ENCODE measurements at regions not wholly inside any gene's neighbourhood (a gene's known extent, or its start where the extent isn't known, plus 50 kb on each side); places are given as distances from the start of the nearest gene placed in this dataset.

GRCh38 chr11:8814209-8814922 lies 96.6 kb upstream of the AKIP1 start:
- no peaks in the 10 kb centered on the region for H3K27me3 ChIP-seq
- intact Hi-C loops (cut with DNase I): loop anchor here in 1 of 2 donors (10.0 kb wide), 1 partner anchor 130 kb away; the partner anchor contains the start of genes RPL27A and TRIM66
- H3K4me3 ChIP-seq: no peak overlapping the region
- WGBS (ENCODE audit: insufficient coverage, low coverage, low lambda C conversion rate, missing lambda C conversion rate): 64% methylated on average over 4 of the region's 4 CpGs
- no peaks in the 10 kb centered on the region for H3K9me3 ChIP-seq
- DNase-seq: no peak
- no peak for ATAC-seq
- no peak overlapping the region for H3K27ac ChIP-seq
- no peak for TF ChIP-seq POLR2A (IDR thresholded peaks at IDR 0.05)
- TF ChIP-seq, protein P1, sequence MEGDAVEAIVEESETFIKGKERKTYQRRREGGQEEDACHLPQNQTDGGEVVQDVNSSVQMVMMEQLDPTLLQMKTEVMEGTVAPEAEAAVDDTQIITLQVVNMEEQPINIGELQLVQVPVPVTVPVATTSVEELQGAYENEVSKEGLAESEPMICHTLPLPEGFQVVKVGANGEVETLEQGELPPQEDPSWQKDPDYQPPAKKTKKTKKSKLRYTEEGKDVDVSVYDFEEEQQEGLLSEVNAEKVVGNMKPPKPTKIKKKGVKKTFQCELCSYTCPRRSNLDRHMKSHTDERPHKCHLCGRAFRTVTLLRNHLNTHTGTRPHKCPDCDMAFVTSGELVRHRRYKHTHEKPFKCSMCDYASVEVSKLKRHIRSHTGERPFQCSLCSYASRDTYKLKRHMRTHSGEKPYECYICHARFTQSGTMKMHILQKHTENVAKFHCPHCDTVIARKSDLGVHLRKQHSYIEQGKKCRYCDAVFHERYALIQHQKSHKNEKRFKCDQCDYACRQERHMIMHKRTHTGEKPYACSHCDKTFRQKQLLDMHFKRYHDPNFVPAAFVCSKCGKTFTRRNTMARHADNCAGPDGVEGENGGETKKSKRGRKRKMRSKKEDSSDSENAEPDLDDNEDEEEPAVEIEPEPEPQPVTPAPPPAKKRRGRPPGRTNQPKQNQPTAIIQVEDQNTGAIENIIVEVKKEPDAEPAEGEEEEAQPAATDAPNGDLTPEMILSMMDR (IDR thresholded peaks at IDR 0.05): no peak
- peaks cover 0 to 18% (median 0%) of the 10 kb centered on the region in 4 donors for H3K4me1 ChIP-seq
- no peaks in the 10 kb centered on the region for H3K36me3 ChIP-seq

- Histone ChIP-seq H3K36me3 (no peaks in the 10 kb centered on the region), H3K4me1 (peaks cover 0 to 17% (median 0%) of the 10 kb centered on the region in 4 donors), H3K27ac (no peak overlapping the region)
Measured at GRCh38 chr11:8814923-8815240, 96.1 kb upstream of the AKIP1 start.

GRCh38 chr11:8818421-8818820 lies 92.6 kb upstream of the AKIP1 start:
- no peak for DNase-seq
- intact Hi-C loops (cut with DNase I): loop anchor here in 1 of 2 donors (10.0 kb wide), 1 partner anchor 134 kb away; the partner anchor contains the start of genes RPL27A and TRIM66
- H3K36me3 ChIP-seq: no peaks in the 10 kb centered on the region
- no peak overlapping the region for H3K4me3 ChIP-seq
- H3K27ac ChIP-seq: no peak overlapping the region
- no peaks in the 10 kb centered on the region for H3K27me3 ChIP-seq
- no peak for TF ChIP-seq POLR2A (IDR thresholded peaks at IDR 0.05)
- WGBS (ENCODE audit: insufficient coverage, low coverage, low lambda C conversion rate, missing lambda C conversion rate): 75% methylated on average over 2 of the region's 2 CpGs
- no peaks in the 10 kb centered on the region for H3K4me1 ChIP-seq
- ATAC-seq: no peak
- no peaks in the 10 kb centered on the region for H3K9me3 ChIP-seq

More at GRCh38 chr11:8814923-8815240, 96.1 kb upstream of the AKIP1 start:
- ATAC-seq: no peak
- WGBS (ENCODE audit: insufficient coverage, low coverage, low lambda C conversion rate, missing lambda C conversion rate): 75% methylated on average over 2 of the region's 2 CpGs
- Histone ChIP-seq H3K9me3 (no peaks in the 10 kb centered on the region), H3K27me3 (no peaks in the 10 kb centered on the region), H3K4me3 (no peak overlapping the region)
- DNase-seq: no peak
- TF ChIP-seq, protein P1 (IDR thresholded peaks at IDR 0.05): no peak
- TF ChIP-seq POLR2A (IDR thresholded peaks at IDR 0.05): no peak
- intact Hi-C loops (cut with DNase I): loop anchor here in 1 of 2 donors (10.0 kb wide), 1 partner anchor 130 kb away; the partner anchor contains the start of genes RPL27A and TRIM66

DNA sequence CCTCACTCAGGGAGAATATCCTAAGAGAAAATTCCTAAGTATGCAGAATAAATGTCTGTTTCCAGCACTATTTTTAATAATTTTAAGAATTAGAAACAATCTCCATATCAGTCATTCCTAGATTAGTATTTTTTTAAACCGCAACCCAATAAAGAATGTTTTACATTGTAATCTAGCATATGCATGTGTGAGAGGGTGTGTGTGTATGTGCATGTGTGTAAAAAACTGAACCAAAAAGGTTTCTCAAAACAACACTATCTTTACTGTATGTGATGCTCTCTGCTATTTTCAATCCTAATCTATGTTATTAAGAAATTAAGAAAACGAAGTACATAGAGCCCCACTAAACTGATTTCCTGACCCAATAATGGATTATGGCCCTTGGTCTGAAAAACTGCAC lies 90.6 kb upstream of the AKIP1 start:
- no peak for ATAC-seq
- H3K36me3 ChIP-seq: no peaks in the 10 kb centered on the region
- intact Hi-C loops (cut with DNase I): no loop called here
- H3K4me3 ChIP-seq: no peak overlapping the region
- no peak for DNase-seq
- 57% methylated on average over 2 of the region's 2 CpGs for WGBS (ENCODE audit: insufficient coverage, low coverage, low lambda C conversion rate, missing lambda C conversion rate)
- H3K9me3 ChIP-seq: no peaks in the 10 kb centered on the region
- H3K4me1 ChIP-seq: no peaks in the 10 kb centered on the region
- TF ChIP-seq, protein P1 (IDR thresholded peaks at IDR 0.05): no peak
- no peak for TF ChIP-seq POLR2A (IDR thresholded peaks at IDR 0.05)
- H3K27me3 ChIP-seq: no peaks in the 10 kb centered on the region
- no peak overlapping the region for H3K27ac ChIP-seq

GRCh38 chr11:8822469-8822868 lies 88.5 kb upstream of the AKIP1 start:
- intact Hi-C loops (cut with DNase I): no loop called here
- Histone ChIP-seq H3K9me3 (no peaks in the 10 kb centered on the region), H3K36me3 (no peaks in the 10 kb centered on the region), H3K27me3 (no peaks in the 10 kb centered on the region), H3K27ac (no peak overlapping the region), H3K4me3 (no peak overlapping the region), H3K4me1 (no peaks in the 10 kb centered on the region)
- DNase-seq (no peak), ATAC-seq (no peak)
- TF ChIP-seq, protein P1 (IDR thresholded peaks at IDR 0.05): no peak
- TF ChIP-seq POLR2A (IDR thresholded peaks at IDR 0.05): no peak
- WGBS (ENCODE audit: insufficient coverage, low coverage, low lambda C conversion rate, missing lambda C conversion rate): 68% methylated on average over 6 of the region's 6 CpGs

Data from right lobe of liver (tissue), 6 donors.